ENCODE measurements at regions not wholly inside any gene's neighbourhood (a gene's known extent, or its start where the extent isn't known, plus 50 kb on each side); places are given as distances from the start of the nearest gene placed in this dataset.

- no peak for TF ChIP-seq EZH2phosphoT487 (IDR thresholded peaks at IDR 0.05; ENCODE audit: insufficient read depth, low read depth)
- TF ChIP-seq EZH2 (IDR thresholded peaks at IDR 0.05; ENCODE audit: insufficient read depth, poor library complexity, severe bottlenecking): no peak
Measured at GRCh38 chr4:127327491-127327890, 305.3 kb upstream of the INTU start.

All from GM23248 (cell line).